Astrocyte of the spinal cord (primary cell): ENCODE measurements at regions not wholly inside any gene's neighbourhood (a gene's known extent, or its start where the extent isn't known, plus 50 kb on each side); places are given as distances from the start of the nearest gene placed in this dataset.

Experiments
- DNase-seq: peaks from one replicate; pipeline ENCODE4 v3.0.0; 2011; ENCODE audit warnings: low read depth, low spot score
- H3K4me3 ChIP-seq: 2 replicates; pipeline ENCODE4 v1.5.1; 2011; ENCODE audit warnings: low read depth, mild to moderate bottlenecking, low read length, moderate library complexity
- in situ Hi-C: cut with HindIII; loops from 2 replicates; pipeline ENCODE4 v1.10.0; 2017; ENCODE audit warnings: low sequenced_read_pairs
- TF ChIP-seq, protein P1 (sequence below): IDR thresholded peaks from 2 replicates; pipeline ENCODE4 v1.5.1; 2012; ENCODE audit warnings: low read depth, mild to moderate bottlenecking, low read length, inconsistent platforms

DNA sequence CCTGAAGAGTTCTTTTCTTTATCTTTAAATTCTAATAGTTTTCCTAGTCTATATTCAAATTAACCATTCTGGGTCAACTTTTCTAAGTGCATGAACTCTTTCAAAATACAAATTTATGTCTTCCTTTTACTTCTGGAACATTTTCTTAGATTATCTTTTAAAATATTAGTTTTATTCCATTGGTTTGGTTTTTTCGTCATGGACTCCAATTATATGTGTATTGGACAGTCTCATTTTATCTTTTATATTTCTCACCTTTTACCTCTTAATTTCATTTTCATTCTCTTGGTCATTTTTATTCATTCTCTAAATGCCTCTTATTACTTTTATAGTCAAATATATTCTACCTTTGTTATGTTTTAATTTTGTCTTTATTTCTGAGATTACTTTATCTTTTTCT, 356.7 kb upstream of the MMS22L start:
- DNase-seq, result no peak
- TF ChIP-seq, protein P1, sequence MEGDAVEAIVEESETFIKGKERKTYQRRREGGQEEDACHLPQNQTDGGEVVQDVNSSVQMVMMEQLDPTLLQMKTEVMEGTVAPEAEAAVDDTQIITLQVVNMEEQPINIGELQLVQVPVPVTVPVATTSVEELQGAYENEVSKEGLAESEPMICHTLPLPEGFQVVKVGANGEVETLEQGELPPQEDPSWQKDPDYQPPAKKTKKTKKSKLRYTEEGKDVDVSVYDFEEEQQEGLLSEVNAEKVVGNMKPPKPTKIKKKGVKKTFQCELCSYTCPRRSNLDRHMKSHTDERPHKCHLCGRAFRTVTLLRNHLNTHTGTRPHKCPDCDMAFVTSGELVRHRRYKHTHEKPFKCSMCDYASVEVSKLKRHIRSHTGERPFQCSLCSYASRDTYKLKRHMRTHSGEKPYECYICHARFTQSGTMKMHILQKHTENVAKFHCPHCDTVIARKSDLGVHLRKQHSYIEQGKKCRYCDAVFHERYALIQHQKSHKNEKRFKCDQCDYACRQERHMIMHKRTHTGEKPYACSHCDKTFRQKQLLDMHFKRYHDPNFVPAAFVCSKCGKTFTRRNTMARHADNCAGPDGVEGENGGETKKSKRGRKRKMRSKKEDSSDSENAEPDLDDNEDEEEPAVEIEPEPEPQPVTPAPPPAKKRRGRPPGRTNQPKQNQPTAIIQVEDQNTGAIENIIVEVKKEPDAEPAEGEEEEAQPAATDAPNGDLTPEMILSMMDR, result no peak
- in situ Hi-C loops, result no loop called here
- H3K4me3 ChIP-seq, result no peak overlapping the region

DNA sequence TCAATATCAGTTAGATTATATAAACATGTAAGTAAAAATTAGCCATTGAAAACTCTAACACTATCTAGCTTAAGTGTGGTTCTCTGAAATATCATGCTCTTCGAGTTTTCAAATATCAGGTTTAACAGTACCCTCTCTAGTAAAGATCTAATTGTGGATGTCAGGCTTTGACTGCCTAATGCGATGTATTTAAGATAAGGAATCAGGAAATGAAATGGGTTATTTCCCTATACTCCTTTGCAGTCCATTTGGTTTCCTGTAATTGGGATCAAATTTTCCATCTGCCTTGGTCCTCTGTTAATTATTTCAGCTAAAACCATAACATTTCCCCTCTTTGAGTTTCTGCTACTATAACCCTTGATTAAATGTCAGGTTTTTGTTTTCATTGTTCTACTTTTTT, 361.3 kb upstream of the MMS22L start:
- DNase-seq, result no peak
- no peak overlapping the region for H3K4me3 ChIP-seq
- in situ Hi-C loops, result no loop called here
- TF ChIP-seq, protein P1, result no peak

DNA sequence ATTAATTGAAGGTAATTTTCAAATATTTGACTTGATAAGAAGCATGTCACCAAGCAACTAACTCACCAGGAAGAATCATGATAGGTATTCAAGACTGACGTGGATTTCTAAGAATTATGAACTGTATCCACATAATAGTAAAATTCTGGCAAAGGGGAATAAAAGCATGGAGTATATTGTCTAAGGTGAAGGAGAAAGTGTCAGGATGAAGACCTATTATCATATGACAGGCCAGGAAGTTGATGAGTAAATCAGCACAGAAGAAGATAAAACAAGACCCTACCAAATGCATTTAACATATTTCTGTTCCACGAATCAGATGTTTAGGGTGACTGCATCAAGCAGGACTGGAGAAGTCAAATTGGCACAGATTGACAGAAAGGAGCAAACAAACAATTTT, 362.7 kb upstream of the MMS22L start:
- no peak for DNase-seq
- in situ Hi-C loops, result no loop called here
- TF ChIP-seq, protein P1, result no peak
- no peak overlapping the region for H3K4me3 ChIP-seq

DNA sequence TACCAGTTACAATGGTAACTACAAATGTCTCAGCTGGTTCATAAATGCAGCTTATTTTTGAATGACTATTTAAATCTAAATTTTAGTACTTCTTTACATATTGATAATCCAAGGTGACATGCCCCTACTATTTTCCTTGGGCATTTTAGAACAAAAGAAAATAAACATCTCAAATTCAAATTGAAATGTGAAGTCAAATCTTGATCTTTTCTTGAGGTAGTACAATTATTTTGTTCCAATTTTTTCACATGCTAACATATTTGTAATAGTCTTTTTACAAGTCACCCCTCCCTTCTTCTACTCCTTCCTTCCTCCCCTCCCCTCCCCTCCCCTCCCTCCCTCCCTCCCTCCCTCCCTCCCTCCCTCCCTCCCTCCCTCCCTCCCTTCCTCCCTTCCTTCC, 370.1 kb upstream of the MMS22L start:
- TF ChIP-seq, protein P1, result no peak
- in situ Hi-C loops, result no loop called here
- DNase-seq, result no peak
- H3K4me3 ChIP-seq, result no peak overlapping the region

DNA sequence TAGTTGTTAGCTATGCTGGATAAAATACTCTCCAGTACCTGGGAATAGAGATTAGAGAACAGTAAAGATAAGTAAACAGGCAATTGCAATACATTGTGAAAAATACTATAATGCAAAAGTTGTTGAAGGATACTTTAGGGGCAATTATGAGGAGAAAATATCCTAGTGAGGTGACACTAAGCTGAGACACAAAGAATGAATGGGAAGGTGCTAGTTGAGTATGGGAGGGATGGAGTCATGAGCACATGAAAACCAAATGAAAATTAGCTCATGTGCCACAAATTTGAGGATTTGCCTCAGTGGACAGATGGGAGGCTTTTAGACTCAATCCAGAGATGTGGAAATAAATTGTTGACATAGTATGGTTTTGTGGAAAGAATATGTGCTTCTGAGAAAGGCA, 370.5 kb upstream of the MMS22L start:
- in situ Hi-C loops, result no loop called here
- H3K4me3 ChIP-seq, result no peak overlapping the region
- DNase-seq, result no peak
- TF ChIP-seq, protein P1, result no peak

DNA sequence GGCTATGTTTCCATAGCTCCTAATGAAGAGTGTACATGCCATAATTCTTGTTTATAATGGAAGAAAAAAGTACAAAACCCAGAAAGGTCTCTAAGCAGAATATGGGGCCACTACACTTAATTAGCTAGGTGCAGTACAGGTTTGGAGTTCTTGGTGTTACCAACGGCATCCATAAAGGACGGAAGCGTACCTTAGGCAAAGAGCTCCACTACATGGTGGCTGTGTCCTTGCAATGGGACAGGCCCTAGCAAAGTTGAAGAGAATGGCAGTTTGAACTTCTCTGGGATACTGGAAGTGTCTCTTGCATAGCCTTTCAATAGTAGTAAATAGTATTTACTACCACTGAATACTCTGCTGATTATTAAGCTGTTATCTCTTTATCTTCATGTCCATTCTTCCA, 371.7 kb upstream of the MMS22L start:
- DNase-seq, result no peak
- TF ChIP-seq, protein P1, result no peak
- in situ Hi-C loops, result no loop called here
- no peak overlapping the region for H3K4me3 ChIP-seq

DNA sequence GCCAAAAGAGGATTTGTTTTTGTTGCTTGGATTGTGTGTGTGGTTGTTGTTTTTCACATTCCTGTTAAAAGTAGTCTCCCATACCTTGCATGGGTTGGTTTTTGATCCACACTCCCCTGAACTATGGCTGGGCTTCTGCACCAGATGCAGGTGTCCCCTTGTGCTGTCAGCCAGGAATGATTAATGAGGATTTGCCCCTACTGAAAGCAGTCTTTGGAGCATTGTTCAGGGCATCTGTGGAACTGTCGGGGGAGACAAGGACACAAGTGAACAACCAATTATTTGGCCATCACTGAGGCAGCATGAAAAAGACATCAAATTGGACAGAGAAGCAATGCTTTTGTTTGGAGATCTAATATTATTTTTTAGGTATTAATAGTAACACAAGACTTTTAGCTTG, 373.2 kb upstream of the MMS22L start:
- in situ Hi-C loops, result no loop called here
- no peak for DNase-seq
- TF ChIP-seq, protein P1, result no peak
- no peak overlapping the region for H3K4me3 ChIP-seq
